ENCODE measurements at regions not wholly inside any gene's neighbourhood (a gene's known extent, or its start where the extent isn't known, plus 50 kb on each side); places are given as distances from the start of the nearest gene placed in this dataset.

GRCh38 chr13:59409211-59409610 is 754.5 kb downstream of the DIAPH3 start:
- H3K27me3 ChIP-seq (ENCODE audit: control insufficient read depth, insufficient read depth, low read length) = no peaks in the 10 kb centered on the region
- peaks cover 10% of the 10 kb centered on the region for H3K4me1 ChIP-seq (ENCODE audit: control insufficient read depth, insufficient read depth, low read length)
- WGBS (ENCODE audit: insufficient coverage, insufficient read length) = no CpG with 5 or more reads among the region's 2 CpGs
- no peak for DNase-seq (ENCODE audit: low read depth, low spot score)
- no peak overlapping the region for H3K4me3 ChIP-seq (ENCODE audit: low read length)
- no peaks in the 10 kb centered on the region; the same call in 1 of the 2 replicates for H3K9me3 ChIP-seq (ENCODE audit: control insufficient read depth, insufficient read depth, low read length)
- no peak overlapping the region for H3K27ac ChIP-seq (ENCODE audit: low read length)
- H3K36me3 ChIP-seq (ENCODE audit: control insufficient read depth, insufficient read depth, low read length) = no peaks in the 10 kb centered on the region

GRCh38 chr13:59409634-59410200 is 754.0 kb downstream of the DIAPH3 start:
- Histone ChIP-seq H3K27ac (ENCODE audit: low read length) (no peak overlapping the region), H3K4me1 (ENCODE audit: control insufficient read depth, insufficient read depth, low read length) (peaks cover 10% of the 10 kb centered on the region), H3K9me3 (ENCODE audit: control insufficient read depth, insufficient read depth, low read length) (no peaks in the 10 kb centered on the region; the same call in 1 of the 2 replicates), H3K4me3 (ENCODE audit: low read length) (no peak overlapping the region), H3K27me3 (ENCODE audit: control insufficient read depth, insufficient read depth, low read length) (no peaks in the 10 kb centered on the region), H3K36me3 (ENCODE audit: control insufficient read depth, insufficient read depth, low read length) (no peaks in the 10 kb centered on the region)
- no CpG with 5 or more reads among the region's 8 CpGs for WGBS (ENCODE audit: insufficient coverage, insufficient read length)
- DNase-seq (ENCODE audit: low read depth, low spot score) = peak; percentile 50

GRCh38 chr13:59413126-59413525 is 750.6 kb downstream of the DIAPH3 start:
- no peak overlapping the region for H3K27ac ChIP-seq (ENCODE audit: low read length)
- no peak for DNase-seq (ENCODE audit: low read depth, low spot score)
- H3K36me3 ChIP-seq (ENCODE audit: control insufficient read depth, insufficient read depth, low read length) = no peaks in the 10 kb centered on the region

DNA sequence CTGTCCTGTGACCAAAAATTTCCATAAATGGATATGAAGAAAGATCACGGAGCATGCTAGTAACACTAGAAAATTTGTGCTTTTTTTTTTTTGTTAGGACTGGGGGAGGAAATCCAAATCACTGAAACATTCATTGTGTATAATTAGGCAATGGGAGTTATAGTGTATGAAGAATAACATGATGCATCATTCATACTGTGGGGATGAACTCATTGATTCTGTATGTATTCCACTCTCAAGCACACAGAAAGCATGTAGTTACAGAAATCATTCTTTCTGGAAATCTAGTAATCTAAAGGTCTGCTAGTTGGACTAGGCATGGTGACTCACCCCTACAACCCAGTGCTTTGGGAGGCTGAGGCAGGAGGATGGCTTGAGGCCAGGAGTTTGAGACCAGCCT is 749.7 kb downstream of the DIAPH3 start:
- H3K36me3 ChIP-seq (ENCODE audit: control insufficient read depth, insufficient read depth, low read length) = no peaks in the 10 kb centered on the region
- no peaks in the 10 kb centered on the region for H3K27me3 ChIP-seq (ENCODE audit: control insufficient read depth, insufficient read depth, low read length)
- peaks cover 5% of the 10 kb centered on the region; the same call in 1 of the 2 replicates for H3K4me1 ChIP-seq (ENCODE audit: control insufficient read depth, insufficient read depth, low read length)
- no peak overlapping the region for H3K27ac ChIP-seq (ENCODE audit: low read length)
- no peak overlapping the region for H3K4me3 ChIP-seq (ENCODE audit: low read length)
- no CpG with 5 or more reads among the region's 1 CpG for WGBS (ENCODE audit: insufficient coverage, insufficient read length)
- no peaks in the 10 kb centered on the region for H3K9me3 ChIP-seq (ENCODE audit: control insufficient read depth, insufficient read depth, low read length)
- DNase-seq (ENCODE audit: low read depth, low spot score) = no peak

More at GRCh38 chr13:59413126-59413525, 750.6 kb downstream of the DIAPH3 start:
- no peaks in the 10 kb centered on the region for H3K9me3 ChIP-seq (ENCODE audit: control insufficient read depth, insufficient read depth, low read length)
- no peak overlapping the region for H3K4me3 ChIP-seq (ENCODE audit: low read length)
- peaks cover 8% of the 10 kb centered on the region for H3K4me1 ChIP-seq (ENCODE audit: control insufficient read depth, insufficient read depth, low read length)
- H3K27me3 ChIP-seq (ENCODE audit: control insufficient read depth, insufficient read depth, low read length) = no peaks in the 10 kb centered on the region

DNA sequence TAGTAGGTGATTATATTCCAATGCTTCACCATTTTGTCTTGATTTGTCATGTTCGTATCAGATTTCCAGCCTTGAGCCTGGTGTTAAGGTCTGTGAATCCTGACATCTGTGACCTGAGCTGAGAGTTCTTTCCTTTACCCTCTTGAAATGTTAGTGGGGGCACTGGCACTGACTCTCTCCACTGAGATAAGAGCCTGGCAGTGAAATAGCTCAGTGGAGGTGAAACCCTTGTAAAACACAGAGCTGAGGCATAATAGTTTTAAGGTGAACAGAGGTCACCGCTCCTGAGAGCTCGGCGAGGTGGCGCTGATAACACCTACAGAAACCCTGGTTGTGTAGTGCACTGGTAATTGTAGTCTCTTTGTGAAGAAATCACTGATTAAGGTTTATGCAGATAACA is 748.2 kb downstream of the DIAPH3 start:
- Histone ChIP-seq H3K27ac (ENCODE audit: low read length) (no peak overlapping the region), H3K4me3 (ENCODE audit: low read length) (no peak overlapping the region), H3K27me3 (ENCODE audit: control insufficient read depth, insufficient read depth, low read length) (no peaks in the 10 kb centered on the region), H3K4me1 (ENCODE audit: control insufficient read depth, insufficient read depth, low read length) (no peaks in the 10 kb centered on the region), H3K9me3 (ENCODE audit: control insufficient read depth, insufficient read depth, low read length) (no peaks in the 10 kb centered on the region), H3K36me3 (ENCODE audit: control insufficient read depth, insufficient read depth, low read length) (no peaks in the 10 kb centered on the region)
- no CpG with 5 or more reads among the region's 5 CpGs for WGBS (ENCODE audit: insufficient coverage, insufficient read length)
- no peak for DNase-seq (ENCODE audit: low read depth, low spot score)

DNA sequence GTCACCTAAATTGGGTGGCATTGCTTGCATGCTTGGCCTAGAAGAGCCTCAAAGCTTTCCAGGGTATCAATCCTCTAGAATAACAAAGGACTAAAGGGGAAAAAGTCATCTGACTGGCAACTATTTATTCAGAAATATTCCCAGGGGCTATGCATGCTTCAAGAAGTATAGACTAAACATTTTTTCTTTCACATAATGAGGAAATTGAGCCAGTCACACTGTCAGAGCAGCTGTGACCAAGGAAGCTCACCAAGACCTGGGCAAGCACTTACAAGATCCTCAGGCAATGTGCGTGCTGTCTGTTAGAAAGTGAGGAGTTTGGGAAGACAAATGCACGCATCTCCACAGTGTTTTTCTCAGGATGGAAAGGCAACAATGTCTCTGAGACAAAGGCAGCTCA is 747.2 kb downstream of the DIAPH3 start:
- no peak for DNase-seq (ENCODE audit: low read depth, low spot score)
- Histone ChIP-seq H3K27ac (ENCODE audit: low read length) (no peak overlapping the region), H3K27me3 (ENCODE audit: control insufficient read depth, insufficient read depth, low read length) (no peaks in the 10 kb centered on the region), H3K4me3 (ENCODE audit: low read length) (no peak overlapping the region), H3K36me3 (ENCODE audit: control insufficient read depth, insufficient read depth, low read length) (no peaks in the 10 kb centered on the region), H3K4me1 (ENCODE audit: control insufficient read depth, insufficient read depth, low read length) (no peaks in the 10 kb centered on the region), H3K9me3 (ENCODE audit: control insufficient read depth, insufficient read depth, low read length) (no peaks in the 10 kb centered on the region)
- WGBS (ENCODE audit: insufficient coverage, insufficient read length) = no CpG with 5 or more reads among the region's 2 CpGs

DNA sequence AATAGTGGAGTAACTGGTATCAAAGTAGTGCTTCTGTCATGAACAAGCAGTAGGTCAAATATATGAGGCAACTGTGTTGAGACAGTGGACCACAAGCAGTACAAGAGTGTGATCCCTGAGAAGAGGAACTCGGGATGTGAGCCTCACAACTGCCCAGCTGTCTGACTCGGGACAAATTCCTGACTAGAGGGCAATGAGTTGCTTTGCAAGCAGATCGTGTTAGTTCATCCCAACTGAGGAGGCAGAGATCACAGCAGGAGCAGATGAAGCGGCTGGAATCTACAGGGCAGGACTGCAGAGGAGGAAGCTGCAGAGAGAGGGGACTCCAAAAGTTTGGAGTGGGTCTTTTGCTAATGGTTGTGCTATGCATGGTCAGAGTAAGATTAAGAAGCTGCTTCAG is 741.1 kb downstream of the DIAPH3 start:
- no peaks in the 10 kb centered on the region for H3K27me3 ChIP-seq (ENCODE audit: control insufficient read depth, insufficient read depth, low read length)

GRCh38 chr13:59423708-59424340 is 739.9 kb downstream of the DIAPH3 start:
- WGBS (ENCODE audit: insufficient coverage, insufficient read length) = no CpG with 5 or more reads among the region's 4 CpGs

More for the DNA sequence above, 741.1 kb downstream of the DIAPH3 start:
- H3K27ac ChIP-seq (ENCODE audit: low read length) = no peak overlapping the region
- H3K9me3 ChIP-seq (ENCODE audit: control insufficient read depth, insufficient read depth, low read length) = no peaks in the 10 kb centered on the region
- no peak overlapping the region for H3K4me3 ChIP-seq (ENCODE audit: low read length)
- no peak for DNase-seq (ENCODE audit: low read depth, low spot score)
- H3K4me1 ChIP-seq (ENCODE audit: control insufficient read depth, insufficient read depth, low read length) = no peaks in the 10 kb centered on the region
- no CpG with 5 or more reads among the region's 4 CpGs for WGBS (ENCODE audit: insufficient coverage, insufficient read length)
- no peaks in the 10 kb centered on the region for H3K36me3 ChIP-seq (ENCODE audit: control insufficient read depth, insufficient read depth, low read length)

DNA sequence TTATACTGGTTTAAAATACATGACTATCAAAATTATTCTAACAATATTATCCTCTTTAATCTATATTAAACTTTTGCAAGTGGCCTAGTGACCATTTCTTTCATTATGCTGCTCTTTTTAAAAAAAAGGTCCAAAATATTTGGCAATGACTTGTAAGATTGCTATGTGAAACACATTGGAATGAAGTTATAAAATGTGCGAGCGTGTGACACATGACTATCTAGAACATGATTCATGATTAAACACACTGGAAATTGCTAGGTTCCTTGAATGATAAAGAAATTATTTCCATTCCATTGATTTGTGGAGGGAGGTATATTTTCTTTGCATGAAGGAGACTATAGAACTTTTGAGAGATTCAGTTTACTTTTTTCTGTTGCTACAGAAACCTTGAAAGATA is 739.1 kb downstream of the DIAPH3 start:
- Histone ChIP-seq H3K27me3 (ENCODE audit: control insufficient read depth, insufficient read depth, low read length) (no peaks in the 10 kb centered on the region), H3K27ac (ENCODE audit: low read length) (no peak overlapping the region), H3K4me3 (ENCODE audit: low read length) (no peak overlapping the region), H3K4me1 (ENCODE audit: control insufficient read depth, insufficient read depth, low read length) (no peaks in the 10 kb centered on the region), H3K36me3 (ENCODE audit: control insufficient read depth, insufficient read depth, low read length) (no peaks in the 10 kb centered on the region), H3K9me3 (ENCODE audit: control insufficient read depth, insufficient read depth, low read length) (no peaks in the 10 kb centered on the region)
- no peak for DNase-seq (ENCODE audit: low read depth, low spot score)
- no CpG with 5 or more reads among the region's 2 CpGs for WGBS (ENCODE audit: insufficient coverage, insufficient read length)

More at GRCh38 chr13:59423708-59424340, 739.9 kb downstream of the DIAPH3 start:
- H3K36me3 ChIP-seq (ENCODE audit: control insufficient read depth, insufficient read depth, low read length) = no peaks in the 10 kb centered on the region
- H3K27me3 ChIP-seq (ENCODE audit: control insufficient read depth, insufficient read depth, low read length) = no peaks in the 10 kb centered on the region
- no peaks in the 10 kb centered on the region for H3K4me1 ChIP-seq (ENCODE audit: control insufficient read depth, insufficient read depth, low read length)
- no peak for DNase-seq (ENCODE audit: low read depth, low spot score)
- H3K9me3 ChIP-seq (ENCODE audit: control insufficient read depth, insufficient read depth, low read length) = no peaks in the 10 kb centered on the region
- no peak overlapping the region for H3K27ac ChIP-seq (ENCODE audit: low read length)
- H3K4me3 ChIP-seq (ENCODE audit: low read length) = no peak overlapping the region

DNA sequence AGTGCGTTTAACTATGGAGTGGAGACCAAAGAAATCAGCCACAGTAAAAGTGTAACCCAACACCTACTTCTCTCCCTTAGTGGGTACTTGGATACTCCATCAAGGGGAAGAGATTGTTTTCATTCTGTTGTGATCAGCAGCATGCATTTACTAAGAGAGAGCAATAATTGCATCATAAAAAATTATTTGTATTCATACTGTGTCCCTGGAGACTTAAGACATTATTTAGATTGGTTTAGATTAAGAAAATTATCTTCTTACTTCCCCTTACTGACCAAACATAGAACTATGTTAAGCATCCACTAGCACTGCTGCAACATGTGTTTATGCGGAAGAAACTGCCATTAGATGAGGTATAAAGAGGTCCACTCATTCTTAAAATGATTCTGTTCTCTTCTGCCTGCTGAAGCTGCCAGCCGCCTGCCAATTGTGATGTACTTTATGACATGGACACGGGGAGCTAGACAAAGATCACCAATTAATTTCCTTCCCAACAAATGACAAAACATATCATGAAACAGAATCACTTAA is 738.5 kb downstream of the DIAPH3 start:
- Histone ChIP-seq H3K36me3 (ENCODE audit: control insufficient read depth, insufficient read depth, low read length) (no peaks in the 10 kb centered on the region), H3K27me3 (ENCODE audit: control insufficient read depth, insufficient read depth, low read length) (no peaks in the 10 kb centered on the region), H3K27ac (ENCODE audit: low read length) (no peak overlapping the region), H3K4me1 (ENCODE audit: control insufficient read depth, insufficient read depth, low read length) (no peaks in the 10 kb centered on the region), H3K4me3 (ENCODE audit: low read length) (no peak overlapping the region), H3K9me3 (ENCODE audit: control insufficient read depth, insufficient read depth, low read length) (no peaks in the 10 kb centered on the region)
- no CpG with 5 or more reads among the region's 4 CpGs for WGBS (ENCODE audit: insufficient coverage, insufficient read length)
- DNase-seq (ENCODE audit: low read depth, low spot score) = no peak

DNA sequence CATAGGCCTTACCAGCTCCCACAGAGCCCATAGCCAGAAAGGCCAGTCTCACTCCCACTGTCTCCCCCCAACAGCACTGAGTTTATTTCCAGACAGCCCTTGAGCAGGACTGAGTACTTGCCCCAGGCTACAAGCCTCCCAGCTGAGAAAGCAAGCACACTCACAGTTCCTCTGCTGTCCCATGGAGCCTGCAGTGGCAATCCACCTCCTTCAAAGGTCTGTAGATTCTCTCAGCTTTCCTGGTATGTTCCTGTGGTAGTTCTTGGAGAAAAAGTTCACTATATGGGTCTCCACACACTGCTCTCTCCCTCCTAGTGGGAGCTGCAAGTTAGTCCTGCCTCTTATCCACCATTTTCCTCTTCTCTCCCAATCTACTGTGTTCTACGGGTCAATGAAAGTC is 728.7 kb downstream of the DIAPH3 start:
- WGBS (ENCODE audit: insufficient coverage, insufficient read length) = no CpG with 5 or more reads among the region's 1 CpG
- Histone ChIP-seq H3K4me1 (ENCODE audit: control insufficient read depth, insufficient read depth, low read length) (no peaks in the 10 kb centered on the region; the same call in 1 of the 2 replicates), H3K9me3 (ENCODE audit: control insufficient read depth, insufficient read depth, low read length) (no peaks in the 10 kb centered on the region), H3K27me3 (ENCODE audit: control insufficient read depth, insufficient read depth, low read length) (no peaks in the 10 kb centered on the region), H3K4me3 (ENCODE audit: low read length) (no peak overlapping the region), H3K36me3 (ENCODE audit: control insufficient read depth, insufficient read depth, low read length) (no peaks in the 10 kb centered on the region), H3K27ac (ENCODE audit: low read length) (no peak overlapping the region)
- DNase-seq (ENCODE audit: low read depth, low spot score) = no peak
